Upper lobe of left lung (tissue), 6 donors: ENCODE measurements at regions not wholly inside any gene's neighbourhood (a gene's known extent, or its start where the extent isn't known, plus 50 kb on each side); places are given as distances from the start of the nearest gene placed in this dataset.

Source experiments
- ATAC-seq, 2 donors: fragments of 200-7000 bp; cut with Tn5 transposase; one replicate each; pipeline ENCODE4 v1.9.1; 2022; ENCODE audit warnings: mild to moderate bottlenecking in 2 of 2, moderate library complexity in 2 of 2; ENCODE audit not compliant: low FRiP score in 2 of 2
- DNase-seq, 2 donors: peaks; one replicate each; pipeline ENCODE4 v3.0.0-alpha.2; 2019 to 2020
- H3K27ac ChIP-seq, 4 donors: fragments of 200-600 bp; sonication (generic); one replicate each; pipeline ENCODE4 v1.5.1; 2016 to 2019
- H3K27me3 ChIP-seq, 4 donors: fragments of 200-600 bp; sonication (generic); one replicate each; pipeline ENCODE4 v1.5.1; 2017 to 2019
- H3K36me3 ChIP-seq, 4 donors: fragments of 200-600 bp; sonication (generic); one replicate each; pipeline ENCODE4 v1.5.1; 2016 to 2019
- H3K4me1 ChIP-seq, 4 donors: fragments of 200-600 bp; sonication (generic); one replicate each; pipeline ENCODE4 v1.5.1; 2018 to 2019
- H3K4me3 ChIP-seq, 4 donors: fragments of 200-600 bp; sonication (generic); one replicate each; pipeline ENCODE4 v1.5.1; 2017 to 2019; ENCODE audit warnings: mild to moderate bottlenecking in 2 of 4, moderate library complexity in 1 of 4
- H3K9me3 ChIP-seq, 4 donors: fragments of 200-600 bp; sonication (generic); one replicate each; pipeline ENCODE4 v1.5.1; 2018 to 2019
- EP300 ChIP-seq, 4 donors: sonication (generic); formaldehyde crosslinking; IDR thresholded peaks; one replicate each; pipeline ENCODE4 v1.5.1; 2017; ENCODE audit warnings: antibody characterized with exemption in 4 of 4, control low read depth in 2 of 4
- POLR2A ChIP-seq, 4 donors: fragments of 450-650 bp; IDR thresholded peaks; one replicate each; pipeline ENCODE4 v1.5.1; 2016 to 2017; ENCODE audit warnings: antibody characterized with exemption in 4 of 4, mild to moderate bottlenecking in 2 of 4
- POLR2AphosphoS5 ChIP-seq, 2 donors: sonication (generic); formaldehyde crosslinking; IDR thresholded peaks; one replicate each; pipeline ENCODE4 v1.5.1; 2017; ENCODE audit warnings: antibody characterized with exemption in 2 of 2
- WGBS, 2 donors: methylation state at CpG; one replicate each; pipeline ENCODE4 v1.1.5; 2017 to 2018; 5-methylcytosine and 5-hydroxymethylcytosine counted together
- TF ChIP-seq, protein P1 (sequence below), 6 experiments: fragments of 450-650 bp in 4 of 6; fragments of 200-600 bp in 2 of 6; sonication (generic) in 2 of 6; IDR thresholded peaks; one replicate each; pipeline ENCODE4 v1.5.1; 2016 to 2019; ENCODE audit warnings: antibody characterized with exemption in 6 of 6
- donor health status: DM: no; HTN: no; CAD: no; lungs with moderate emphysema.
- donor health status: DM: no; HTN: yes; CAD: no; lungs with severe emphysema.

DNA sequence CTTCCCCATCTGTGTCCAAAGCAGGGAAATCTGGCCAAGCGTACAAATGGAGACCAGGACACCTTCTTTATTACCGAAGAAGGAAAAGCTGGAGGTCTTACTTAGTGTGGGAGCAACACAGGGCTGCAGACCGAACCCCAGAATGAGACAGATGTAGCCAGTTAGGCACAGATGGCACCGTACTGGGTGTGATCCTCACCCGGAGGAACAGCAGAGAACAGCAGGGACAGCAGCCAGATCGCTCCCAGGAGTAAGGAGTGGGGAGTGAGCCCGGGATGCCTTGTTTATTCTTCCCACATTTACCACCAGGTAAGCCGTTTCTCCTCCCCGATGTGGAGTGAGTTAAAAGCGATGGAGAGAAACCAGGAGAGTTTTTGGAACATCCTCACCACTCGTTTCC, 150.7 kb upstream of the SPRED2 start:
- WGBS, 2 donors = 77 to 88% methylated on average over 10 to 11 of the region's 11 CpGs
- no peak overlapping the region for H3K27ac ChIP-seq
- DNase-seq (no peak), ATAC-seq (no peak)
- no peaks in the 10 kb centered on the region for H3K36me3 ChIP-seq
- H3K27me3 ChIP-seq = no peaks in the 10 kb centered on the region
- no peak for TF ChIP-seq POLR2AphosphoS5 (IDR thresholded peaks at IDR 0.05)
- no peak for TF ChIP-seq POLR2A (IDR thresholded peaks at IDR 0.05)
- TF ChIP-seq EP300 (IDR thresholded peaks at IDR 0.05) = no peak
- TF ChIP-seq, protein P1, sequence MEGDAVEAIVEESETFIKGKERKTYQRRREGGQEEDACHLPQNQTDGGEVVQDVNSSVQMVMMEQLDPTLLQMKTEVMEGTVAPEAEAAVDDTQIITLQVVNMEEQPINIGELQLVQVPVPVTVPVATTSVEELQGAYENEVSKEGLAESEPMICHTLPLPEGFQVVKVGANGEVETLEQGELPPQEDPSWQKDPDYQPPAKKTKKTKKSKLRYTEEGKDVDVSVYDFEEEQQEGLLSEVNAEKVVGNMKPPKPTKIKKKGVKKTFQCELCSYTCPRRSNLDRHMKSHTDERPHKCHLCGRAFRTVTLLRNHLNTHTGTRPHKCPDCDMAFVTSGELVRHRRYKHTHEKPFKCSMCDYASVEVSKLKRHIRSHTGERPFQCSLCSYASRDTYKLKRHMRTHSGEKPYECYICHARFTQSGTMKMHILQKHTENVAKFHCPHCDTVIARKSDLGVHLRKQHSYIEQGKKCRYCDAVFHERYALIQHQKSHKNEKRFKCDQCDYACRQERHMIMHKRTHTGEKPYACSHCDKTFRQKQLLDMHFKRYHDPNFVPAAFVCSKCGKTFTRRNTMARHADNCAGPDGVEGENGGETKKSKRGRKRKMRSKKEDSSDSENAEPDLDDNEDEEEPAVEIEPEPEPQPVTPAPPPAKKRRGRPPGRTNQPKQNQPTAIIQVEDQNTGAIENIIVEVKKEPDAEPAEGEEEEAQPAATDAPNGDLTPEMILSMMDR (IDR thresholded peaks at IDR 0.05) = no peak
- no peaks in the 10 kb centered on the region for H3K9me3 ChIP-seq
- H3K4me1 ChIP-seq = no peaks in the 10 kb centered on the region
- H3K4me3 ChIP-seq = no peak overlapping the region

DNA sequence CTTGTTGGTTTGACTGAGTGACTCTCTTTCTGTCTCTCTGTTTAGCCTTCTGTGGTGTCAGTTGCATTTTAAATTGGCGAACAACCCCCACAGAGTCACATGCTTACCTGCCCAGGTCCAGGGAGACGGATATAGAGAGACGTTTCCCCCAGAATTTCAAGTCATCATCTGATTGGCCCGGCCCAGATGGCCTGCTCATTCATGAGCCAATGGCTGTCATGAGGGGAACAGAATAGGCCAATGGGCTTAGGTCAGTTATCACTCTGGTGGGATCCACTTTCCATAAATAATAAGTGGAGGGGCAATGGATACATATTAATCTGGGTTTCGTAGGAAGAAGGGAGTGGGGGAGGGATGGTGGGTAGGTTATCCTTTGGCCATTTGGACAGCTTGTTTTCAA, 150.0 kb upstream of the SPRED2 start:
- WGBS, 2 donors = 85 to 95% methylated on average over 5 of the region's 5 CpGs
- Histone ChIP-seq H3K4me1 (peaks cover 0 to under 1% (median 0%) of the 10 kb centered on the region in 4 donors), H3K27ac (no peak overlapping the region), H3K36me3 (no peaks in the 10 kb centered on the region), H3K27me3 (no peaks in the 10 kb centered on the region), H3K4me3 (no peak overlapping the region), H3K9me3 (no peaks in the 10 kb centered on the region)
- ATAC-seq (peak in 1 of 2 donors; percentile 23), DNase-seq (no peak)
- TF ChIP-seq POLR2AphosphoS5 (IDR thresholded peaks at IDR 0.05) = no peak
- TF ChIP-seq, protein P1 (IDR thresholded peaks at IDR 0.05) = no peak
- no peak for TF ChIP-seq POLR2A (IDR thresholded peaks at IDR 0.05)
- no peak for TF ChIP-seq EP300 (IDR thresholded peaks at IDR 0.05)

DNA sequence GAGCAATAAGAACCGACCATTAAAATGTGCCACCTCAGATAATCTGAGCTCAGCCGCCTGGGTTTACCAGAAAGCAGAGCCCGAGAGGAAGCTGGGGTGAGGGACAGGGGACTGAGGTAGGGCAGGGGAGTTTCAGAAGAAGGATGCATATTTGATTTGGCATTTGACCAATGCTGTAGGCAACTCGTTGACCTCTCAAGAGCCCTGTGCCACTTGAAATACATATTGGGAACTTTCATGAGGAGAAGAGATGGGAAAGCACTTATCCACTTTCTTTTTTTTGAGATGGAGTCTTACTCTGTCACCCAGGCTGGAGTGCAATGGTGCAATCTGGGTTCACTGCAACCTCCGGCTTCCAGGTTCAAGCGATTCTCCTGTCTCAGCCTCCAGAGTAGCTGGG, 148.4 kb upstream of the SPRED2 start:
- no peak overlapping the region for H3K4me3 ChIP-seq
- no peak for ATAC-seq
- H3K36me3 ChIP-seq = no peaks in the 10 kb centered on the region
- H3K27me3 ChIP-seq = no peaks in the 10 kb centered on the region
- WGBS, 2 donors = 53 to 56% methylated on average over 6 of the region's 6 CpGs
- H3K9me3 ChIP-seq = no peaks in the 10 kb centered on the region
- peaks cover 0 to 10% (median 0%) of the 10 kb centered on the region in 4 donors for H3K4me1 ChIP-seq
- TF ChIP-seq, protein P1 (IDR thresholded peaks at IDR 0.05) = no peak
- TF ChIP-seq EP300 (IDR thresholded peaks at IDR 0.05) (no peak), POLR2A (IDR thresholded peaks at IDR 0.05) (no peak), POLR2AphosphoS5 (IDR thresholded peaks at IDR 0.05) (no peak)
- no peak for DNase-seq
- H3K27ac ChIP-seq = no peak overlapping the region

GRCh38 chr2:65579506-65580235, 147.3 kb upstream of the SPRED2 start:
- H3K36me3 ChIP-seq = no peaks in the 10 kb centered on the region
- WGBS, 2 donors = 82 to 84% methylated on average over 9 to 10 of the region's 10 CpGs
- no peak overlapping the region for H3K27ac ChIP-seq
- DNase-seq = no peak
- no peaks in the 10 kb centered on the region for H3K9me3 ChIP-seq
- no peak for TF ChIP-seq POLR2AphosphoS5 (IDR thresholded peaks at IDR 0.05)
- TF ChIP-seq, protein P1 (IDR thresholded peaks at IDR 0.05) = no peak
- TF ChIP-seq EP300 (IDR thresholded peaks at IDR 0.05) = no peak
- no peak for TF ChIP-seq POLR2A (IDR thresholded peaks at IDR 0.05)
- no peak overlapping the region for H3K4me3 ChIP-seq
- no peaks in the 10 kb centered on the region for H3K27me3 ChIP-seq
- peaks cover 0 to 13% (median 0%) of the 10 kb centered on the region in 4 donors for H3K4me1 ChIP-seq
- ATAC-seq = no peak

DNA sequence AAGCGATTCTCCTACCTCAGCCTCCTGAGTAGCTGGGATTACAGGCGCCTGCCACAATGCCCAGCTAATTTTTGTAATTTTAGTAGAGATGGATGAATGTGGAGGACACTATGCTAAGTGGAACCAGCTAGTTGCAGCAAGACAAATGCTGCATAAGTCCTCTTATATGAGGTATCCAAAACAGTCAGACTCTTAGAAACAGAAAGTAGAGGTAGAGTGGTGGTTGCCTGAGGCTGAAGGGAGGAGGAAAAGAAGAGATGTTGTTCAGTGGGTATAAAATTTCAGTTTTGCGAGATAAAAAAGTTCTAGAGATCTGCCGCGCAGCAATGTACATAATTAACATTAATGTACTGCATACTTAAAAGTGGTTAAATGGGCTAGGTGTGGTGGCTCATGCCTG, 145.3 kb upstream of the SPRED2 start:
- TF ChIP-seq, protein P1 (IDR thresholded peaks at IDR 0.05) = no peak
- no peak for TF ChIP-seq POLR2AphosphoS5 (IDR thresholded peaks at IDR 0.05)
- no peak for TF ChIP-seq EP300 (IDR thresholded peaks at IDR 0.05)
- TF ChIP-seq POLR2A (IDR thresholded peaks at IDR 0.05) = no peak
- H3K27me3 ChIP-seq = no peaks in the 10 kb centered on the region
- no peaks in the 10 kb centered on the region for H3K36me3 ChIP-seq
- peaks cover 0 to 13% (median 0%) of the 10 kb centered on the region in 4 donors for H3K4me1 ChIP-seq
- no peaks in the 10 kb centered on the region for H3K9me3 ChIP-seq
- no peak overlapping the region for H3K4me3 ChIP-seq
- 84 to 92% methylated on average over 5 of the region's 5 CpGs for WGBS, 2 donors
- ATAC-seq (no peak), DNase-seq (no peak)
- H3K27ac ChIP-seq = no peak overlapping the region
